Neural cell (in vitro differentiated cells): ENCODE measurements at regions not wholly inside any gene's neighbourhood (a gene's known extent, or its start where the extent isn't known, plus 50 kb on each side); places are given as distances from the start of the nearest gene placed in this dataset.

Experiments
- H2AFZ ChIP-seq: fragments of 200-600, 300-800 bp; sonication (generic), shearing (Covaris generic); 2 replicates; pipeline ENCODE4 v1.6.0; 2014; ENCODE audit warnings: low read depth, mild to moderate bottlenecking, antibody characterized with exemption, low read length, moderate library complexity
- H3F3A ChIP-seq: fragments of 200-600 bp; shearing (Covaris generic); 2 replicates; pipeline ENCODE4 v1.6.1; 2016; ENCODE audit warnings: mild to moderate bottlenecking, moderate library complexity, mixed read lengths, antibody characterized with exemption, low read length; ENCODE audit not compliant: insufficient read depth, poor library complexity, severe bottlenecking
- H3K27ac ChIP-seq: fragments of 200-600, 300-800 bp; sonication (generic), shearing (Covaris generic); 2 replicates; pipeline ENCODE4 v1.5.1; 2014; ENCODE audit warnings: mild to moderate bottlenecking, low read length, moderate library complexity
- H3K27me3 ChIP-seq: fragments of 300-800, 200-600 bp; sonication (generic), shearing (Covaris generic); 2 replicates; pipeline ENCODE4 v1.6.0; 2014; ENCODE audit warnings: mild to moderate bottlenecking, low read depth, low read length, moderate library complexity; ENCODE audit not compliant: insufficient read depth
- H3K36me3 ChIP-seq: fragments of 300-800, 200-600 bp; sonication (generic), shearing (Covaris generic); 2 replicates; pipeline ENCODE4 v1.5.1; 2014; ENCODE audit warnings: mild to moderate bottlenecking, antibody characterized with exemption, low read length, moderate library complexity; ENCODE audit not compliant: insufficient read depth
- H3K4me2 ChIP-seq: fragments of 300-800, 200-600 bp; sonication (generic), shearing (Covaris generic); 2 replicates; pipeline ENCODE4 v1.6.0; 2014; ENCODE audit warnings: mild to moderate bottlenecking, low read length
- H3K4me3 ChIP-seq: fragments of 300-800, 200-600 bp; sonication (generic), shearing (Covaris generic); 2 replicates; pipeline ENCODE4 v1.5.1; 2014; ENCODE audit warnings: mild to moderate bottlenecking, low read length, moderate library complexity
- H3K79me2 ChIP-seq: fragments of 200-600 bp; shearing (Covaris generic); replicated peaks from 2 replicates; pipeline ENCODE4 v1.6.0; 2014; ENCODE audit warnings: mild to moderate bottlenecking, low read length, moderate library complexity; ENCODE audit not compliant: insufficient read depth
- H3K9ac ChIP-seq: fragments of 300-800, 200-600 bp; sonication (generic), shearing (Covaris generic); 2 replicates; pipeline ENCODE4 v1.6.1; 2016; ENCODE audit warnings: mild to moderate bottlenecking, low read length, mixed read lengths
- H3K9me2 ChIP-seq: fragments of 200-600 bp; shearing (Covaris generic); 2 replicates; pipeline ENCODE4 v1.6.1; 2016; ENCODE audit warnings: mild to moderate bottlenecking, low read length, mixed read lengths; ENCODE audit not compliant: insufficient read depth
- H3K9me3 ChIP-seq: fragments of 200-600, 300-800 bp; sonication (generic), shearing (Covaris generic); 2 replicates; pipeline ENCODE4 v1.6.1; 2016; ENCODE audit warnings: mild to moderate bottlenecking, mixed run types, low read length, moderate library complexity, mixed read lengths
- H4K20me1 ChIP-seq: fragments of 200-600 bp; shearing (Covaris generic); 2 replicates; pipeline ENCODE4 v1.6.1; 2016; ENCODE audit warnings: mild to moderate bottlenecking, mixed run types; ENCODE audit not compliant: insufficient read depth
- CTCF ChIP-seq: fragments of 450-650 bp; IDR thresholded peaks from 2 replicates; pipeline ENCODE4 v1.5.1; 2014; ENCODE audit warnings: antibody characterized with exemption, mild to moderate bottlenecking, moderate library complexity; ENCODE audit not compliant: poor library complexity, severe bottlenecking
- EP300 ChIP-seq: fragments of 450-650 bp; conservative IDR thresholded peaks from 2 replicates; pipeline ENCODE4 v1.6.1; 2014; ENCODE audit warnings: antibody characterized with exemption, mild to moderate bottlenecking, moderate library complexity; ENCODE audit not compliant: poor library complexity, severe bottlenecking
- EZH2 ChIP-seq: fragments of 200-600, 300-800 bp; shearing (Covaris generic), sonication (generic); IDR thresholded peaks from 2 replicates; pipeline ENCODE4 v1.6.1; 2014; ENCODE audit warnings: antibody characterized with exemption, low read length, borderline replicate concordance, mild to moderate bottlenecking; ENCODE audit not compliant: insufficient read depth, poor library complexity, severe bottlenecking
- MXI1 ChIP-seq: fragments of 450-650 bp; conservative IDR thresholded peaks from 2 replicates; pipeline ENCODE4 v1.6.1; 2014; ENCODE audit warnings: antibody characterized with exemption, mild to moderate bottlenecking; ENCODE audit not compliant: poor library complexity, severe bottlenecking
- POLR2AphosphoS5 ChIP-seq: IDR thresholded peaks from 2 replicates; pipeline ENCODE4 v1.6.1; 2012
- RAD21 ChIP-seq: fragments of 450-650 bp; conservative IDR thresholded peaks from 2 replicates; pipeline ENCODE4 v1.6.1; 2014; ENCODE audit warnings: antibody characterized with exemption, mild to moderate bottlenecking, moderate library complexity
- REST ChIP-seq: IDR thresholded peaks from 2 replicates; pipeline ENCODE4 v1.6.1; 2012; ENCODE audit warnings: borderline replicate concordance
- SMC3 ChIP-seq: fragments of 450-650 bp; conservative IDR thresholded peaks from 2 replicates; pipeline ENCODE4 v1.6.1; 2014; ENCODE audit warnings: antibody characterized with exemption, mild to moderate bottlenecking, moderate library complexity; ENCODE audit not compliant: poor library complexity
- TAF1 ChIP-seq: IDR thresholded peaks from 2 replicates; pipeline ENCODE4 v1.6.1; 2012; ENCODE audit warnings: low read depth

- no peak overlapping the region for H3K9ac ChIP-seq
- H3K4me3 ChIP-seq: no peak overlapping the region
- H3K4me2 ChIP-seq: no peak overlapping the region
- H4K20me1 ChIP-seq: no peaks in the 10 kb centered on the region
- H3K36me3 ChIP-seq: no peaks in the 10 kb centered on the region
- H3F3A ChIP-seq: no peaks in the 10 kb centered on the region
- no peaks in the 10 kb centered on the region for H3K9me2 ChIP-seq
- H3K79me2 ChIP-seq: no peaks in the 10 kb centered on the region
- TF ChIP-seq MXI1: no peak
- no peak for TF ChIP-seq REST
- no peak for TF ChIP-seq TAF1
- TF ChIP-seq EP300: no peak
- no peak for TF ChIP-seq CTCF
- TF ChIP-seq EZH2: no peak
- TF ChIP-seq SMC3: no peak
- H2AFZ ChIP-seq: no peak overlapping the region
- no peaks in the 10 kb centered on the region for H3K9me3 ChIP-seq
- no peak overlapping the region for H3K27ac ChIP-seq
- no peaks in the 10 kb centered on the region for H3K27me3 ChIP-seq
These were observed 57.3 kb upstream of the CSF3R start for GRCh38 chr1:36540056-36540455.

- Histone ChIP-seq H3K79me2 (no peaks in the 10 kb centered on the region), H2AFZ (no peak overlapping the region), H3K9ac (no peak overlapping the region), H3K27me3 (no peaks in the 10 kb centered on the region), H4K20me1 (no peaks in the 10 kb centered on the region), H3K4me2 (no peak overlapping the region), H3K9me2 (no peaks in the 10 kb centered on the region), H3K4me3 (no peak overlapping the region), H3K27ac (no peak overlapping the region), H3K36me3 (no peaks in the 10 kb centered on the region), H3K9me3 (no peaks in the 10 kb centered on the region), H3F3A (no peaks in the 10 kb centered on the region)
- TF ChIP-seq EZH2 (no peak), MXI1 (no peak), EP300 (no peak), TAF1 (no peak), POLR2AphosphoS5 (no peak), CTCF (no peak), REST (no peak), RAD21 (no peak)
These were observed 56.8 kb upstream of the CSF3R start for GRCh38 chr1:36539526-36539925.
